GM12878 (cell line): ENCODE measurements at regions not wholly inside any gene's neighbourhood (a gene's known extent, or its start where the extent isn't known, plus 50 kb on each side); places are given as distances from the start of the nearest gene placed in this dataset.

Source experiments
- ATAC-seq: fragments of 200-7000 bp; cut with Tn5 transposase; 3 replicates; pipeline ENCODE4 v1.9.1; 2020; ENCODE audit warnings: mild to moderate bottlenecking, moderate library complexity
- BruUV-seq: library from RNA; stranded (reverse); fragments of 400-500 nt; replicated peaks from 2 replicates; lab custom pipeline; 2021; lab: Mats Ljungman, UMichigan
- CTCF ChIA-PET: fragments of 300-600 bp; sonication (Branson Sonifier 250); formaldehyde crosslinking; extraction: SDS; loops from one replicate; lab custom pipeline; 2021; ENCODE audit warnings: inconsistent platforms; lab: Yijun Ruan, JAX
- POLR2A ChIA-PET: fragments of 350-600 bp; formaldehyde crosslinking; extraction: SDS; loops from one replicate; lab custom pipeline; 2021; ENCODE audit warnings: inconsistent platforms; lab: Charles Lee
- RAD21 ChIA-PET: fragments of 300-600 bp; sonication (Branson Sonifier 250); formaldehyde crosslinking; loops from one replicate; lab custom pipeline; 2023; ENCODE audit warnings: antibody characterized with exemption; ENCODE audit not compliant: unreplicated experiment; lab: Charles Lee
- SMC1A ChIA-PET: fragments of 300-600 bp; sonication (Branson Sonifier 250); formaldehyde crosslinking; loops from one replicate; lab custom pipeline; 2023; ENCODE audit not compliant: unreplicated experiment, uncharacterized antibody; lab: Charles Lee
- DNase-seq: peaks from one replicate; pipeline ENCODE4 v3.0.0-alpha.2; 2011; ENCODE audit warnings: low read depth, low spot score
- FAIRE-seq: peaks from 3 replicates; lab custom pipeline; 2011; peaks lifted over from hg19 to GRCh38; lab: Jason Lieb, UNC
- H2AFZ ChIP-seq: 2 replicates; pipeline ENCODE4 v1.6.0; 2011; ENCODE audit warnings: low read depth, low read length, control low read depth; ENCODE audit not compliant: control insufficient read depth
- H3K27ac ChIP-seq: 2 replicates; pipeline ENCODE4 v1.5.1; 2011; ENCODE audit warnings: control low read depth; ENCODE audit not compliant: control insufficient read depth, insufficient read depth
- H3K27me3 ChIP-seq, 2 experiments: replicated peaks in 1 of 2; 2 replicates each; pipeline versions ENCODE4 v1.6.0 to v1.6.1; 2011; ENCODE audit warnings: low read length in 1 of 2; ENCODE audit not compliant: control insufficient read depth in 2 of 2, insufficient read depth in 2 of 2
- H3K36me3 ChIP-seq, 2 experiments: 2 replicates each; pipeline ENCODE4 v1.5.1; 2011; ENCODE audit warnings: low read length in 1 of 2; ENCODE audit not compliant: control insufficient read depth in 2 of 2, insufficient read depth in 2 of 2
- H3K4me1 ChIP-seq: 2 replicates; pipeline ENCODE4 v1.6.1; 2011; ENCODE audit warnings: mild to moderate bottlenecking, low read length, moderate library complexity, mixed read lengths; ENCODE audit not compliant: control insufficient read depth, insufficient read depth
- H3K4me2 ChIP-seq: 2 replicates; pipeline ENCODE4 v1.6.0; 2011; ENCODE audit warnings: control low read depth; ENCODE audit not compliant: control insufficient read depth, insufficient read depth
- H3K4me3 ChIP-seq: fragments of 200-600 bp; sonication (generic); 2 replicates; pipeline ENCODE4 v1.5.1; 2016
- H3K79me2 ChIP-seq: 2 replicates; pipeline ENCODE4 v1.6.0; 2011; ENCODE audit warnings: low read length; ENCODE audit not compliant: control insufficient read depth, insufficient read depth
- H3K9ac ChIP-seq: 2 replicates; pipeline ENCODE4 v1.8.0; 2011; ENCODE audit warnings: low read length, control low read depth, mixed read lengths; ENCODE audit not compliant: control insufficient read depth, insufficient read depth
- H3K9me3 ChIP-seq: replicated peaks from 3 replicates; pipeline ENCODE4 v1.5.1; 2011; ENCODE audit warnings: mild to moderate bottlenecking, low read length; ENCODE audit not compliant: control insufficient read depth, insufficient read depth
- H4K20me1 ChIP-seq: 2 replicates; pipeline ENCODE4 v1.6.0; 2011; ENCODE audit not compliant: control insufficient read depth, insufficient read depth
- BCL11A ChIP-seq: IDR thresholded peaks from 2 replicates; pipeline ENCODE4 v1.6.1; 2011; ENCODE audit warnings: low read depth, low read length
- CBFB ChIP-seq: IDR thresholded peaks from 2 replicates; pipeline ENCODE4 v1.6.1; 2016; ENCODE audit warnings: antibody characterized with exemption, low read depth
- EED ChIP-seq: sonication (generic); IDR thresholded peaks from 2 replicates; pipeline ENCODE4 v1.6.1; 2016; ENCODE audit warnings: antibody characterized with exemption, low read depth
- ESRRA ChIP-seq: IDR thresholded peaks from 2 replicates; pipeline ENCODE4 v1.6.1; 2012; ENCODE audit warnings: mild to moderate bottlenecking, low read length, improper control_type of control experiment
- EZH2 ChIP-seq: IDR thresholded peaks from 2 replicates; pipeline ENCODE4 v1.6.1; 2012; ENCODE audit warnings: low read depth, mild to moderate bottlenecking, control low read depth, inconsistent platforms, low read length, borderline replicate concordance; ENCODE audit not compliant: control insufficient read depth
- KLF5 ChIP-seq: fragments of 450-650 bp; IDR thresholded peaks from 2 replicates; pipeline ENCODE4 v1.6.1; 2014; ENCODE audit warnings: mild to moderate bottlenecking; ENCODE audit not compliant: partially characterized antibody
- YBX1 ChIP-seq: fragments of 450-650 bp; IDR thresholded peaks from 2 replicates; pipeline ENCODE4 v1.6.1; 2016; ENCODE audit warnings: antibody characterized with exemption
- ZBTB11 ChIP-seq: fragments of 450-650 bp; formaldehyde crosslinking; IDR thresholded peaks from 2 replicates; pipeline ENCODE4 v1.5.0; 2022; ENCODE audit warnings: mild to moderate bottlenecking, missing genetic modification characterization
- ZNF274 ChIP-seq: IDR thresholded peaks from one replicate; pipeline ENCODE4 v1.8.0; 2011; ENCODE audit not compliant: insufficient read length, insufficient read depth
- WGBS: methylation state at CpG from one replicate; pipeline ENCODE4 v1.1.6; 2016; ENCODE audit warnings: low lambda C conversion rate; ENCODE audit not compliant: insufficient replicate concordance, insufficient coverage; ENCODE audit errors: missing lambda C conversion rate; 5-methylcytosine and 5-hydroxymethylcytosine counted together
- in situ Hi-C: fragments of 300-500 bp; cut with MboI; formaldehyde crosslinking; loops from 9 replicates; pipeline ENCODE4 v1.14.3; 2018; ENCODE audit warnings: mixed read lengths
- intact Hi-C: fragments of 100-400 bp; cut with micrococcal nuclease; formaldehyde crosslinking; loops from one replicate; pipeline ENCODE4 v1.14.2; 2022; ENCODE audit not compliant: unreplicated experiment

GRCh38 chr11:115598257-115598901, 94.2 kb upstream of the CADM1 start:
- H3K4me3 ChIP-seq, result no peak overlapping the region
- TF ChIP-seq KLF5 (no peak), BCL11A (no peak)
- no peaks in the 10 kb centered on the region for H3K79me2 ChIP-seq
- no peaks in the 10 kb centered on the region; the same call in 2 of the 3 replicates for H3K9me3 ChIP-seq
- RAD21 ChIA-PET, result no interaction called here
- 36% methylated on average over 3 of the region's 3 CpGs for WGBS
- no peaks in the 10 kb centered on the region for H4K20me1 ChIP-seq
- H3K9ac ChIP-seq, result no peak overlapping the region
- no TSS peak for BruUV-seq
- no peaks in the 10 kb centered on the region for H3K36me3 ChIP-seq
- no peak for DNase-seq
- H2AFZ ChIP-seq, result no peak overlapping the region
- CTCF ChIA-PET, result interaction anchor here (0.5 to 1.2 kb wide), 2 partner anchors 13 to 120 kb away, joined by 3 to 4 read pairs; no protein-coding TSS in a partner anchor
- H3K27me3 ChIP-seq, result no peaks in the 10 kb centered on the region
- intact Hi-C loops (no loop called here), in situ Hi-C loops (no loop called here)
- no peaks in the 10 kb centered on the region for H3K4me1 ChIP-seq
- no peak for FAIRE-seq
- no peak overlapping the region for H3K27ac ChIP-seq
- H3K4me2 ChIP-seq, result no peak overlapping the region
- SMC1A ChIA-PET, result no interaction called here
- peak; percentile 27; the same call in 2 of the 3 replicates for ATAC-seq
- POLR2A ChIA-PET, result no interaction called here

GRCh38 chr11:115591380-115591779, 87.2 kb upstream of the CADM1 start:
- DNase-seq, result no peak
- ChIA-PET SMC1A (no interaction called here), POLR2A (no interaction called here), CTCF (no interaction called here), RAD21 (no interaction called here)
- no peaks in the 10 kb centered on the region for H3K36me3 ChIP-seq
- H2AFZ ChIP-seq, result no peak overlapping the region
- no peak overlapping the region for H3K4me2 ChIP-seq
- H3K4me3 ChIP-seq, result no peak overlapping the region
- H3K9me3 ChIP-seq, result peaks cover 11% of the 10 kb centered on the region; the same call in 2 of the 3 replicates
- no peak overlapping the region for H3K27ac ChIP-seq
- H3K27me3 ChIP-seq, result no peaks in the 10 kb centered on the region
- peaks cover 5% of the 10 kb centered on the region for H3K4me1 ChIP-seq
- in situ Hi-C loops (no loop called here), intact Hi-C loops (no loop called here)
- 84% methylated on average over 3 of the region's 3 CpGs for WGBS
- H4K20me1 ChIP-seq, result no peaks in the 10 kb centered on the region
- BruUV-seq, result no TSS peak
- no peak for ATAC-seq
- H3K9ac ChIP-seq, result no peak overlapping the region
- FAIRE-seq, result no peak
- H3K79me2 ChIP-seq, result no peaks in the 10 kb centered on the region
- TF ChIP-seq ZBTB11 (no peak), CBFB (no peak), ZNF274 (no peak), YBX1 (no peak), ESRRA (no peak), EED (no peak), EZH2 (no peak)
